WTC11 (cell line): ENCODE measurements at regions not wholly inside any gene's neighbourhood (a gene's known extent, or its start where the extent isn't known, plus 50 kb on each side); places are given as distances from the start of the nearest gene placed in this dataset.

Experiments
- ATF2 ChIP-seq: sonication (generic); formaldehyde crosslinking; IDR thresholded peaks from 2 replicates; pipeline ENCODE4 v1.8.1; 2022; ENCODE audit warnings: low read depth, missing genetic modification reagents, borderline replicate concordance
- ATF3 ChIP-seq: sonication (generic); formaldehyde crosslinking; conservative IDR thresholded peaks from 2 replicates; pipeline ENCODE4 v1.8.1; 2022; ENCODE audit warnings: mild to moderate bottlenecking, missing genetic modification reagents
- CTCF ChIP-seq: fragments of 200-600 bp; IDR thresholded peaks from 2 replicates; pipeline ENCODE4 v1.8.0; 2022; ENCODE audit warnings: antibody characterized with exemption
- ETV6 ChIP-seq: sonication (generic); formaldehyde crosslinking; IDR thresholded peaks from 2 replicates; pipeline ENCODE4 v1.8.1; 2022; ENCODE audit warnings: mild to moderate bottlenecking, missing genetic modification reagents
- IRF1 ChIP-seq: sonication (generic); formaldehyde crosslinking; IDR thresholded peaks from 2 replicates; pipeline ENCODE4 v1.8.0; 2023; ENCODE audit warnings: missing genetic modification reagents
- MAX ChIP-seq: sonication (generic); formaldehyde crosslinking; IDR thresholded peaks from 2 replicates; pipeline ENCODE4 v1.8.0; 2022; ENCODE audit warnings: mild to moderate bottlenecking, missing genetic modification reagents
- NR2C2 ChIP-seq: sonication (generic); formaldehyde crosslinking; IDR thresholded peaks from 2 replicates; pipeline ENCODE4 v1.8.0; 2022; ENCODE audit warnings: mild to moderate bottlenecking, missing genetic modification reagents
- NR3C1 ChIP-seq: sonication (generic); formaldehyde crosslinking; conservative IDR thresholded peaks from 2 replicates; pipeline ENCODE4 v1.8.1; 2023; ENCODE audit warnings: low read depth, mild to moderate bottlenecking, missing genetic modification reagents
- SMAD4 ChIP-seq: sonication (generic); formaldehyde crosslinking; IDR thresholded peaks from 2 replicates; pipeline ENCODE4 v1.8.0; 2022; ENCODE audit warnings: mild to moderate bottlenecking, missing genetic modification reagents
- USF1 ChIP-seq: sonication (generic); formaldehyde crosslinking; IDR thresholded peaks from 2 replicates; pipeline ENCODE4 v1.8.0; 2022; ENCODE audit warnings: mild to moderate bottlenecking, missing genetic modification reagents
- ZBTB21 ChIP-seq: sonication (generic); formaldehyde crosslinking; IDR thresholded peaks from 2 replicates; pipeline ENCODE4 v1.8.1; 2023; ENCODE audit warnings: mild to moderate bottlenecking, missing genetic modification reagents, borderline replicate concordance
- ZNF219 ChIP-seq: sonication (generic); formaldehyde crosslinking; IDR thresholded peaks from 2 replicates; pipeline ENCODE4 v1.8.0; 2023; ENCODE audit warnings: missing genetic modification reagents, mild to moderate bottlenecking, borderline replicate concordance
- ZNF281 ChIP-seq: sonication (generic); formaldehyde crosslinking; IDR thresholded peaks from 2 replicates; pipeline ENCODE4 v1.8.0; 2023; ENCODE audit warnings: mild to moderate bottlenecking, missing genetic modification reagents

- TF ChIP-seq USF1 (CRISPR knock-in tag), result no peak
- no peak for TF ChIP-seq CTCF
- no peak for TF ChIP-seq NR3C1
- TF ChIP-seq IRF1 (CRISPR knock-in tag), result no peak
- TF ChIP-seq NR2C2, result no peak
- TF ChIP-seq ZNF219 (CRISPR knock-in tag), result no peak
- no peak for TF ChIP-seq ATF3
- no peak for TF ChIP-seq ETV6 (CRISPR knock-in tag)
- no peak for TF ChIP-seq MAX (CRISPR knock-in tag)
- no peak for TF ChIP-seq ZNF281
- no peak for TF ChIP-seq ZBTB21 (CRISPR knock-in tag)
- TF ChIP-seq ATF2 (CRISPR knock-in tag), result no peak
- no peak for TF ChIP-seq SMAD4
Measured at GRCh38 chr17:55614061-55614460, 102.8 kb upstream of the SMIM36 start.
